ENCODE measurements at regions not wholly inside any gene's neighbourhood (a gene's known extent, or its start where the extent isn't known, plus 50 kb on each side); places are given as distances from the start of the nearest gene placed in this dataset.
"Not testable (repeated sequence)": the region's sequence is repeated elsewhere in the genome, so short reads cannot be mapped to it uniquely, and the experiment has no call there.

- no peak for DNase-seq
These were observed 450.5 kb upstream of the DDI1 start for GRCh38 chr11:103585911-103586310.

DNA sequence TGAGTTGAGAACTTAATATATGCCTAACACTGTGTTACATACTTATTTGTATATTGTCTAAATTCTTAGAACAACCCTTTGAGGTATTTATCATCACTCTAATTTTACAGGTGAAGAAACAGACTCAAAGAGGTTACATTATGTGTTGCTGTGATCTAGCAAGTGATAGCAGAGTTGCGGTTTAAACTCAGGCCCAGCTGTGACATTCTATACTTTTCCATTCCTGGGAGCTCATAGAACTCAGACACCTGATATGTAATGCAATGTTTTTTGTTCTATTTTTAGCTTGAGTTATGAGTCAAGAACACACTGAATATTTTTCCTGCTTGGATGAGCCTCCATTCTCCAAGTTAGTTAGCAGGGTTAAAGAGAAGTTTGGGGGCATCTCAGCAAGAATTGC lies 449.7 kb upstream of the DDI1 start:
- no peak for DNase-seq

DNA sequence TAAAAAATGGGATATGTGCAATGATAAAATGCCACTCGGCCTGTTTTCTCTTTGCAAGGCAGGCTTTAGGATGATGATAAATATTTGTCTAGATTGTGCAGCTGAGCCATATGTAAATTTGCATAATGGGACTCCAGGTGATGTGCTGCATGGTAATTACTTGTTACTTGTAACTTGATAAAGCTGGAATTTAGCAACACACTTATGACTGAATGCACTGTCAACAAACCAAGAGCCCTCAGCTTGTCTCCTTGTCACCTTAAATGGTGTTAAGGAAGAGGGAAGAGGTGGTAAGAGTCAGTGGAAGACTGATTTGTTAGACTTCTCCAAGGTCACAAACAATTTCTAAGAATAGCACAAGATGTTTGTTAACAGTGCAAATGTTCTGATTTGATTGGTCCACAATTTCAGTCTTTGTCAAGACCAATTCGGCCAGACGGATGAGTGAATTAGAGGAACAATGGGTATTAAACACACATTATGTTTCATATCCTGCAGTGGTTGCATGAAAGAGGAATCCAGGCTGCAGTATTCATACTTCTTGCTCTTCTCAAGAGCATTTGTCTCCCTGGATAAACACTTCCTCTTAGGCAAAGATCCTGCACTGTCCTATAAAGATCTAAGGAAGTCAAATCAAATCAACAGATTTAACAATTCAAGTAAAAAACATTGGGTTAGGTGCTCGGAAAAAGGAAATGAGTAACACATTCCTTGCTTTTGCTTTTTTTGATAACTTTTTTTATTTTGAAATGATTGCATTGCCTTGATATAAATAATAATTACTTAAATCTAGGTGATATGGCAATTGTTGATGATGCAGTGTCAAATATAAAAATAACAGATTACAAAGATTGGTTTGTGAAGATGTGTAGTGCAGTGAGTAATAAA lies 448.3 kb upstream of the DDI1 start:
- no peak for DNase-seq

DNA sequence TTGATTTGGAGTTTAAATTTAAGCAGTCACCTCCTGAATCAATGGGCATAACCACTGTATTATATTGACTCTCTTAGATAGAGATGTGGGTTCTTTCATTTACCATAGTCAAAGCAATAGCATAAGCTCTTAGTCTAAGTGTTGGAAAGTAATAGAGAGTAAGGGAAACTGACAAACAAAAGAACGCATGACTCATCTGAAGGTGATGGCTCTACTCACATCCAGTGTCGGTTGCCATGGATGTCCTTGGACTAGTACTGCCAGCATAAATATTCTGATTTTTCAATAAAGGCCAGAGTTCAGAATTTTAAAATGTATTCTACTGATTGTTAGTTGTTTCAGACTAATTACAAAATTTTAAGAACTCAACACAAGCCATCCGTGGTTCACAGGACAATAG lies 444.9 kb upstream of the DDI1 start:
- no peak for DNase-seq

- no peak for DNase-seq
These were observed 442.2 kb upstream of the DDI1 start for GRCh38 chr11:103594283-103594682.

DNA sequence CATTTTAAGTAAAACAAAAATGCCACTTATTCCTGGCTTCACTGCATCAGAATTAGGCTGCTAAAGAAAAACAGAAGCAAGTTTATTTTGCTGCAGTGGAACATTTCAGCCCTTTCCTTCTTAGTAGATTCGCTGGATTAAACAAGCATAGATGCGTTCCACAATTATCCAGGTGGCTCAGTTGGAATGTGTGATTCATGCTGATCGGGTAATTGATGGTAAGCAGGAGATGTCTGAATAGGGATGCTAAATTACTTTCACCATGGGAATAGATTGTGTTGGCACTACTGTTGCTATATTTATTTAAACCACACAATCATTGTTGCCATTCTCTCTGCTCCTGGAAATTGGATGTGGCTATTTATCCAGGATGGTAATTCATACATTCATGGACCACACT lies 440.1 kb upstream of the DDI1 start:
- DNase-seq, result no peak

DNA sequence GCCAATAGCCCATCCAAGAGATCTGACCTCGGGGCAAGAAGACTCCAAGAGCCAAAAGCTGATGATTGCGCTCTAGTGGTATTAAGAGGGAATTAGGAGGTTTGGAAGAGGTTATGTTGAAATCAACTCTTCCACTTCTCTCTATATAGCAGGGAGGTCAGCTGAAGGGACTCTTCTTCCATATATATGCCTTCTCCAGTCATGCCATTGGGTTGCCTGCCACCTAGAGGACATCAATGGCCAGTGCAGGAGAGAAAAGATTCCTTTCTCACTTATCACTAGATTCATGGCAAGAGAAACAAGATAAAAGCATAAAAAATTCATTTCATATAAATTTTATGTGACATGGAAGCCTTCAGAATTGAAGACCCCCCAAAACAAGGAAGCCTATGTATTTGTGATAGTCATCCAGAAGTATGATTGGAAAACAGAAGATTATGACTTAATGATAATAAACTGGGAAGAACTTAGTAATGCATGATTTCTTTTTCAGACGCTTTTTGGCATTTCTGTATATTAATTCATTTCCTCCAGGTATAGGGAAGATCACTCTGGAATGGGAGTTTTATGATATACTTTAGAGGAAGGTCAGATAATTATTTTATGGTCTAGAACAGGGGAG lies 435.1 kb upstream of the DDI1 start:
- no peak for DNase-seq

DNA sequence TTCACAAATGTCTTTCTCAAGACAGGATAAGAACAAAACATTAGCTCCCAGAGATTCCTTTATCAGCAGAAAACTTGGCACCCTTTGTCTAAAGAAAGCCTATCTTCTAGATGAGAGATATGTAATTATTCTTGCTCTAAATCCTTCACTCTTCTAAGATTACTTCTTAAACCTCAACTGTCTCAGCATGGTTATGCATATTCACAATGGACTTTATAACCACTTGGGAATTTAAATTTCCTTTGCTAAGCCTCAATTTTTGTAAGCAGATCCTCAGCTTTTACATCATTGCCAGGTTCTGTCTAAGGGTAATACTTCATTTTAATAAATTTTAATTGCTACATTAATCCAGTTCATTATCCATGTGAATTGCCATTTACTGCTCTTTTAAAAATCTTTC lies 433.6 kb upstream of the DDI1 start:
- no peak for DNase-seq

- DNase-seq, result no peak
These were observed 432.1 kb upstream of the DDI1 start for GRCh38 chr11:103604310-103604709.

- no peak for DNase-seq
These were observed 427.9 kb upstream of the DDI1 start for GRCh38 chr11:103608566-103608965.

GRCh38 chr11:103609117-103610066 lies 427.0 kb upstream of the DDI1 start:
- DNase-seq, result no peak

DNA sequence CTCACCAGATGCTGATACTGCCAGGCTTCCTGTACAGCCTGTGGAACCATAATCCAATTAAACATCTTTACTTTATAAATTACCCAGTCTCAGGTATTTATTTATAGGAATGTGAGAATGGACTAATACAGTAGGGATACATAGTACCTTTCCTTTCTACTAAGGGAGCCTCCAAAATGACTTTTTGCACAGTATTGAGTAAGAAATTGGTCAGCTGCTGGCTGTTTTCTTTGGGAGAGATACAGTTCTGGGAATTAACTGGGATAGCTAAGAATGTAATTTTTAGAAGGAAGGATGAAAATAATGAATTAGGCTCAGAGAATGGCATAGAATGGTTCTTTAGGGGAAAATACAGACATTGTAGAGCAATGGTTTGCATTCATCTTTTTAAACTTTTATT lies 426.0 kb upstream of the DDI1 start:
- no peak for DNase-seq

DNA sequence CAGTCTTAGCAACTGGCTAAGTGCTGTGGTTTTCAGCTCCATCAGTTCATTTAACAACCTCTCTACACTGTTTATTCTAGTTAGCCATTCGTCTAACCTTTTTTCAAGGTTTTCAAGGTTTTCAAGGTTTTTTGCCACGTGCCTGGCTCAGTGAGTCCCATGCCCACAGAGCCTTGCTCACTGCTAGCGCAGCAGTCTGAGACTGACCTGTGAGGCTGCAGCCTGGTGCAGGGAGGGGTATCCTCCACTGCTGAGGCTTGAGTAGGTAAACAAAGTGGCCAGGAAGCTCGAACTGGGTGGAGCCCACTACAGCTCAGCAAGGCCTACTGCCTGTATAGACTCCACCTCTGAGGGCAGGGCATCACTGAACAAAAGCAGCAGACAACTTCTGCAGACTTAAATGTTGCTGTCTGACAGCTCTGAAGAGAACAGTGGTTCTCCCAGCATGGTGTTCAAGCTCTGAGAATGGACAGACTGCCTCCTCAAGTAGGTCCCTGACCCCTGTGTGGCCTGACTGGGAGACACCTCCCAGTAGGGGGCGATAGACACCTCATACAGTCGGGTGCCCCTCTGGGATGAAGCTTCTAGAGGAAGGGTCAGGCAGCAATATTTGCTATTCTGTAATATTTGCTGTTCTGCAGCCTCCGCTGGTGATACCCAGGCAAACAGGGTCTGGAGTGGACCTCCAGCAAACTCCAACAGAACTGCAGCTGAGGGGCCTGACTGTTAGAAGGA lies 424.7 kb upstream of the DDI1 start:
- DNase-seq, result not testable (repeated sequence)

DNA sequence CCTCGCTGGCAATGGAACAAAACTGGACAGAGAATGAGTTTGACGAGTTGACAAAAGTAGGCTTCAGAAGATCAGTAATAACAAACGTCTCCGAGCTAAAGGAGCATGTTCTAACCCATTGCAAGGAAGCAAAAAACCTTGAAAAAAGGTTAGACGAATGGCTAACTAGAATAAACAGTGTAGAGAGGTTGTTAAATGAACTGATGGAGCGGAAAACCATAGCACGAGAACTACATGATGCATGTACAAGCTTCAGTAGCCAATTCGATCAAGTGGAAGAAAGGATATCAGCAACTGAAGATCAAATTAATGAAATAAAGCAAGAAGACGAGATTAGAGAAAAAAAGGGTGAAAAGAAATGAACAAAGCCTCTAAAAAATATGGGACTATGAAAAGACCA lies 424.0 kb upstream of the DDI1 start:
- DNase-seq, result not testable (repeated sequence)

DNA sequence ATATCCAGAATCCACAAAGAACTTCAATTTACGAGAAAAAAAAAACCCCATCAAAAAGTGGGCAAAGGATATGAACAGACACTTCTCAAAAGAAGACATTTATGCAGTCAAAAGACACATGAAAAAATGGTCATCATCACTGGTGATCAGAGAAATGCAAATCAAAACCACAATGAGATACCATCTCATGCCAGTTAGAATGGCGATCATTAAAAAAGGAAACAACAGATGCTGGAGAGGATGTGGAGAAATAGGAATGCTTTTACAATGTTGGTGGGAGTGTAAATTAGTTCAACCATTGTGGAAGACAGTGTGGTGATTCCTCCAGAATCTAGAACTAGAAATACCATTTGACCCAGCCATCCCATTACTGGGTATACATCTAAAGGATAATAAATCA lies 419.9 kb upstream of the DDI1 start:
- DNase-seq, result not testable (repeated sequence)

GRCh38 chr11:103618528-103618927 lies 417.9 kb upstream of the DDI1 start:
- no peak for DNase-seq

GRCh38 chr11:103619480-103619879 lies 417.0 kb upstream of the DDI1 start:
- no peak for DNase-seq

- DNase-seq, result no peak
These were observed 416.5 kb upstream of the DDI1 start for GRCh38 chr11:103619938-103620337.

GRCh38 chr11:103622296-103622695 lies 414.1 kb upstream of the DDI1 start:
- DNase-seq, result no peak

DNA sequence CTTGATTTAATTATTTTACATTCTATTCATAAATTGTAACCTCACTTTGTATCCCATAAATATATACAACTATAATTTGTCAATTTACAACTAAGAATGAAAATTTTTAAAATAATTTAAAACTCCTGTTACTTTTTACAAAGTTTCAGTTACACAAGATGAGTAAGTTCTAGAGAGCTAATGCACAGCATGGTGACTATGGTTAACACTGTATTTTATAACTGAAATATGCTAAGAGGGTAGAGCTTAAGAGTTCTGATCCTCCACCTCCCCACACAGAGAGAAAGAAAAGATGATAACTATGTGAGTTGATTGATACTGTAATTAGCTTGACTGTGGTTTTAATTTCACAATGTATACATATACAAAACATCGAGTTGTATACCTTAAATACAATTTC lies 412.5 kb upstream of the DDI1 start:
- DNase-seq, result no peak

DNA sequence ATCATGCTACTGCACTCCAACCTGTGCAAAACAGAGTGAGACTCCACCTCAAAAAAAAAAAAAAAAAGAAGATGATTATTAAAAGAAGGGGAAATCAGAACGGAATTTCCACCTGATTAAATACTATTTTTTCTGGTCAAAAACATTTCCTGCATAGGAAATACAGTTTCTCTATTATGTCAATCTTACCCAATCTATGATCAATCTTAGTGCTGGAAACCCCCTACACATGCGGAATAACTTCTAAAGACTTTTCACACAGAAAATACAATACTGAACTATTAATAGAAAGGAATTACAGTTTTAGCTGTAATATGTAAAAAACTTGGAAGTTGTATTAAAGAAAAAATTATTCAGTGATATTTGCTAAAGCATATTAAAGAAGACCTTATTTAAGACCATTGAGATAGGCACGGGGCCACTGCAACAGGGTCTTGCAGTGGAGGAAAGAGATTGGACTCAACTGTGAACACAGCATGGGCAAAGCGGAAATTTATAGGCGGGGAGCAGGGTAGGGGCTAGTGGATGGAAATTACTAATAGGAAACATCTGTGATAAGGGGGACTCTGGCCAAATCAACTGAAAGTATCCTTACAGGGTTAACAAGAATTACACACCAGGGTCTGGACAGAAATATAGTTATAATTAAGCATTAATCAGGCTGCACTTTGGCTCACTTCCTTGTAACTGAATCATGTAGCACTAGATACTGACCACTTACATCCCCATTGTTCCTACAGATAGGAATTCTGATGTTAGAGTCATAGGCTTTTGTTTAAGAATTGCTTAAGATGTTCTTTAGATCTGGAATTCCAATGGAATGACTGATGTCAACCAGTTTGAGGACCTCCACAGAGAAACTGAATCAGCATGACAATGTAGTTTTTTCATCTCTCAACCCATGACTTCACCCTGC lies 411.5 kb upstream of the DDI1 start:
- DNase-seq, result no peak

- DNase-seq, result no peak
These were observed 410.8 kb upstream of the DDI1 start for GRCh38 chr11:103625624-103625965.
